ENCODE measurements at regions not wholly inside any gene's neighbourhood (a gene's known extent, or its start where the extent isn't known, plus 50 kb on each side); places are given as distances from the start of the nearest gene placed in this dataset.

GRCh38 chr1:90457985-90458384 lies 259.1 kb downstream of the BARHL2 start:
- TF ChIP-seq CTCF (IDR thresholded peaks at IDR 0.05; ENCODE audit: extremely low read depth in 1 of 2, insufficient read depth in 1 of 2, low read depth in 1 of 2, low read length in 2 of 2) (no peak), POLR2A (IDR thresholded peaks at IDR 0.05; ENCODE audit: low read depth, low read length) (no peak), POLR2AphosphoS5 (IDR thresholded peaks at IDR 0.05; ENCODE audit: insufficient read depth, low read depth, low read length) (no peak), EZH2 (IDR thresholded peaks at IDR 0.05; ENCODE audit: borderline replicate concordance, low read depth, low read length, severe bottlenecking) (no peak)

Measured in endothelial cell of umbilical vein (primary cell).